ENCODE measurements at regions not wholly inside any gene's neighbourhood (a gene's known extent, or its start where the extent isn't known, plus 50 kb on each side); places are given as distances from the start of the nearest gene placed in this dataset.

- DNase-seq (ENCODE audit: low spot score in 2 of 2), result no peak
- Histone ChIP-seq H3K27me3 (peaks cover 6 to 70% of the 10 kb centered on the region in 2 donors), H3K4me3 (no peak overlapping the region), H3K9me3 (no peaks in the 10 kb centered on the region), H3K36me3 (no peaks in the 10 kb centered on the region), H3K4me1 (peaks cover 0 to 5% of the 10 kb centered on the region in 2 donors), H3K27ac (no peak overlapping the region)
- TF ChIP-seq POLR2A (IDR thresholded peaks at IDR 0.05), result no peak
- TF ChIP-seq POLR2AphosphoS5 (IDR thresholded peaks at IDR 0.05), result no peak
- no peak for TF ChIP-seq CTCF (IDR thresholded peaks at IDR 0.05)
- intact Hi-C loops (cut with DNase I; ENCODE audit: low total_unique reads), result no loop called here
Observed at GRCh38 chr12:111030800-111031199, 110.4 kb upstream of the MYL2 start.

GRCh38 chr12:111029732-111030131 lies 109.4 kb upstream of the MYL2 start:
- H3K27ac ChIP-seq, result no peak overlapping the region
- TF ChIP-seq POLR2AphosphoS5 (IDR thresholded peaks at IDR 0.05), result no peak
- no peak for TF ChIP-seq CTCF (IDR thresholded peaks at IDR 0.05)
- TF ChIP-seq POLR2A (IDR thresholded peaks at IDR 0.05), result no peak
- no peaks in the 10 kb centered on the region for H3K9me3 ChIP-seq
- intact Hi-C loops (cut with DNase I; ENCODE audit: low total_unique reads), result loop anchor here (5.0 kb wide), 1 partner anchor 1333 kb away; no protein-coding TSS in a partner anchor
- no peak overlapping the region for H3K4me3 ChIP-seq
- peaks cover 0 to 5% of the 10 kb centered on the region in 2 donors for H3K4me1 ChIP-seq
- no peaks in the 10 kb centered on the region for H3K36me3 ChIP-seq
- DNase-seq (ENCODE audit: low spot score in 2 of 2), result no peak
- peaks cover 6 to 70% of the 10 kb centered on the region in 2 donors for H3K27me3 ChIP-seq

- Histone ChIP-seq H3K27me3 (peaks cover 6 to 72% of the 10 kb centered on the region in 2 donors), H3K36me3 (no peaks in the 10 kb centered on the region), H3K9me3 (no peaks in the 10 kb centered on the region), H3K4me3 (no peak overlapping the region), H3K27ac (no peak overlapping the region), H3K4me1 (peaks cover 0 to 5% of the 10 kb centered on the region in 2 donors)
- intact Hi-C loops (cut with DNase I; ENCODE audit: low total_unique reads), result loop anchor here (5.0 kb wide), 1 partner anchor 1333 kb away; no protein-coding TSS in a partner anchor
- DNase-seq (ENCODE audit: low spot score in 2 of 2), result no peak
- TF ChIP-seq CTCF (IDR thresholded peaks at IDR 0.05) (no peak), POLR2AphosphoS5 (IDR thresholded peaks at IDR 0.05) (no peak), POLR2A (IDR thresholded peaks at IDR 0.05) (no peak)
Observed at GRCh38 chr12:111029305-111029704, 108.9 kb upstream of the MYL2 start.

- H3K36me3 ChIP-seq, result no peaks in the 10 kb centered on the region
- H3K27ac ChIP-seq, result no peak overlapping the region
- DNase-seq (ENCODE audit: low spot score in 2 of 2), result no peak
- H3K9me3 ChIP-seq, result no peaks in the 10 kb centered on the region
- TF ChIP-seq CTCF (IDR thresholded peaks at IDR 0.05), result no peak
- TF ChIP-seq POLR2A (IDR thresholded peaks at IDR 0.05), result no peak
- TF ChIP-seq POLR2AphosphoS5 (IDR thresholded peaks at IDR 0.05), result no peak
- no peak overlapping the region for H3K4me3 ChIP-seq
- H3K4me1 ChIP-seq, result peaks cover 0 to 5% of the 10 kb centered on the region in 2 donors
- intact Hi-C loops (cut with DNase I; ENCODE audit: low total_unique reads), result loop anchor here (5.0 kb wide), 1 partner anchor 1333 kb away; no protein-coding TSS in a partner anchor
- peaks cover 6 to 73% of the 10 kb centered on the region in 2 donors for H3K27me3 ChIP-seq
Observed at GRCh38 chr12:111028830-111029229, 108.5 kb upstream of the MYL2 start.

- intact Hi-C loops (cut with DNase I; ENCODE audit: low total_unique reads), result loop anchor here (5.0 kb wide), 1 partner anchor 1335 kb away; no protein-coding TSS in a partner anchor
Observed at GRCh38 chr12:111027431-111027830, 107.1 kb upstream of the MYL2 start.

More at GRCh38 chr12:111027431-111027830, 107.1 kb upstream of the MYL2 start:
- no peak overlapping the region for H3K4me3 ChIP-seq
- no peaks in the 10 kb centered on the region for H3K4me1 ChIP-seq
- H3K36me3 ChIP-seq, result no peaks in the 10 kb centered on the region
- no peak overlapping the region for H3K27ac ChIP-seq
- TF ChIP-seq POLR2AphosphoS5 (IDR thresholded peaks at IDR 0.05), result no peak
- TF ChIP-seq POLR2A (IDR thresholded peaks at IDR 0.05), result no peak
- no peak for TF ChIP-seq CTCF (IDR thresholded peaks at IDR 0.05)
- H3K9me3 ChIP-seq, result no peaks in the 10 kb centered on the region
- H3K27me3 ChIP-seq, result peaks cover 0 to 74% of the 10 kb centered on the region in 2 donors
- no peak for DNase-seq (ENCODE audit: low spot score in 2 of 2)

Data from breast epithelium (tissue), 4 donors.